HEK293T (cell line): ENCODE measurements at regions not wholly inside any gene's neighbourhood (a gene's known extent, or its start where the extent isn't known, plus 50 kb on each side); places are given as distances from the start of the nearest gene placed in this dataset.

ENCODE experiments used
- CTCF ChIA-PET: fragments of 350-600 bp; formaldehyde crosslinking; extraction: SDS; loops from one replicate; lab custom pipeline; 2021; ENCODE audit warnings: antibody characterized with exemption, inconsistent platforms; lab: Yijun Ruan, JAX
- POLR2A ChIA-PET: fragments of 350-600 bp; formaldehyde crosslinking; extraction: SDS; loops from one replicate; lab custom pipeline; 2020; ENCODE audit warnings: antibody characterized with exemption, inconsistent platforms; lab: Yijun Ruan, JAX
- DNase-seq: peaks from one replicate; pipeline ENCODE4 v3.0.0; 2012; ENCODE audit warnings: mixed read lengths; ENCODE audit errors: extremely low spot score
- ARNT ChIP-seq: fragments of 450-650 bp; IDR thresholded peaks from 2 replicates; pipeline ENCODE4 v1.6.1; 2017; ENCODE audit warnings: mild to moderate bottlenecking
- BHLHE40 ChIP-seq: fragments of 450-650 bp; IDR thresholded peaks from 2 replicates; pipeline ENCODE4 v1.6.1; 2016; ENCODE audit warnings: mild to moderate bottlenecking, moderate library complexity, borderline replicate concordance
- CTBP1 ChIP-seq: fragments of 450-650 bp; IDR thresholded peaks from 2 replicates; pipeline ENCODE4 v1.6.1; 2016; ENCODE audit warnings: borderline replicate concordance
- ELF4 ChIP-seq: fragments of 450-650 bp; IDR thresholded peaks from 2 replicates; pipeline ENCODE4 v1.6.1; 2017; ENCODE audit warnings: antibody characterized with exemption
- FOXA1 ChIP-seq: fragments of 450-650 bp; IDR thresholded peaks from 2 replicates; pipeline ENCODE4 v1.6.1; 2016; ENCODE audit warnings: mild to moderate bottlenecking
- FOXK2 ChIP-seq: fragments of 450-650 bp; IDR thresholded peaks from 2 replicates; pipeline ENCODE4 v1.6.1; 2016; ENCODE audit warnings: mild to moderate bottlenecking
- FOXM1 ChIP-seq: fragments of 450-650 bp; IDR thresholded peaks from 2 replicates; pipeline ENCODE4 v1.6.1; 2017; ENCODE audit warnings: mild to moderate bottlenecking, borderline replicate concordance
- HDGF ChIP-seq: fragments of 450-650 bp; IDR thresholded peaks from 2 replicates; pipeline ENCODE4 v1.6.1; 2017; ENCODE audit warnings: antibody characterized with exemption, borderline replicate concordance
- L3MBTL2 ChIP-seq: fragments of 450-650 bp; conservative IDR thresholded peaks from 2 replicates; pipeline ENCODE4 v1.6.1; 2016; ENCODE audit warnings: mild to moderate bottlenecking
- LEF1 ChIP-seq: fragments of 450-650 bp; IDR thresholded peaks from 2 replicates; pipeline ENCODE4 v1.6.1; 2017; ENCODE audit warnings: mild to moderate bottlenecking, borderline replicate concordance
- NFRKB ChIP-seq: fragments of 450-650 bp; IDR thresholded peaks from 2 replicates; pipeline ENCODE4 v1.6.1; 2016; ENCODE audit warnings: mild to moderate bottlenecking, moderate library complexity
- SP1 ChIP-seq: fragments of 450-650 bp; IDR thresholded peaks from 2 replicates; pipeline ENCODE4 v1.6.1; 2017
- SUZ12 ChIP-seq: fragments of 450-650 bp; IDR thresholded peaks from 2 replicates; pipeline ENCODE4 v1.6.1; 2016; ENCODE audit warnings: mild to moderate bottlenecking
- TARDBP ChIP-seq: fragments of 450-650 bp; IDR thresholded peaks from 2 replicates; pipeline ENCODE4 v1.6.1; 2016
- ZNF384 ChIP-seq: fragments of 450-650 bp; IDR thresholded peaks from 2 replicates; pipeline ENCODE4 v1.6.1; 2016
- TF ChIP-seq, protein P1 (sequence below): fragments of 450-650 bp; IDR thresholded peaks from 2 replicates; pipeline ENCODE4 v1.6.1; 2016

DNA sequence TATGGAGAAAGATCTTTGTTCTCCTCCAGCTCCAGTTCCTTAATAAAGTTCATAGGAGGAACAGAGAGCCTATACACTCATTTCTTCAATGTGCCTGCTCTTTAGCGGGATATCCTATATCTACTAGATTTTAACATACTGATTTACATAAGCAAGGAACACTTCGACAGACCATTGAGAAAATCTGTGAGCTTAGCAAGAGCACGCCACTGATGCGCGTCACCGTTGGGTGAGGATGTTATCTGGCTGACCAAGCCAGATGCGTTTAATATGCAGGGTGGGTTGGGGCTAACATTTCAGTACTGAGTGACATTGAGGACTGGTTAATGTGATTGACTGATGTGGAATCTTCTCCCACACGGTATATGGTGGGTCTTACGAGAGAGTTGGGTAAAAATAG is 233.4 kb downstream of the SOX4 start:
- CTCF ChIA-PET: no interaction called here
- no peak for TF ChIP-seq FOXK2
- TF ChIP-seq L3MBTL2: no peak
- TF ChIP-seq, protein P1, sequence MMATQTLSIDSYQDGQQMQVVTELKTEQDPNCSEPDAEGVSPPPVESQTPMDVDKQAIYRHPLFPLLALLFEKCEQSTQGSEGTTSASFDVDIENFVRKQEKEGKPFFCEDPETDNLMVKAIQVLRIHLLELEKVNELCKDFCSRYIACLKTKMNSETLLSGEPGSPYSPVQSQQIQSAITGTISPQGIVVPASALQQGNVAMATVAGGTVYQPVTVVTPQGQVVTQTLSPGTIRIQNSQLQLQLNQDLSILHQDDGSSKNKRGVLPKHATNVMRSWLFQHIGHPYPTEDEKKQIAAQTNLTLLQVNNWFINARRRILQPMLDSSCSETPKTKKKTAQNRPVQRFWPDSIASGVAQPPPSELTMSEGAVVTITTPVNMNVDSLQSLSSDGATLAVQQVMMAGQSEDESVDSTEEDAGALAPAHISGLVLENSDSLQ: no peak
- no peak for TF ChIP-seq HDGF
- no peak for TF ChIP-seq LEF1
- DNase-seq: no peak

DNA sequence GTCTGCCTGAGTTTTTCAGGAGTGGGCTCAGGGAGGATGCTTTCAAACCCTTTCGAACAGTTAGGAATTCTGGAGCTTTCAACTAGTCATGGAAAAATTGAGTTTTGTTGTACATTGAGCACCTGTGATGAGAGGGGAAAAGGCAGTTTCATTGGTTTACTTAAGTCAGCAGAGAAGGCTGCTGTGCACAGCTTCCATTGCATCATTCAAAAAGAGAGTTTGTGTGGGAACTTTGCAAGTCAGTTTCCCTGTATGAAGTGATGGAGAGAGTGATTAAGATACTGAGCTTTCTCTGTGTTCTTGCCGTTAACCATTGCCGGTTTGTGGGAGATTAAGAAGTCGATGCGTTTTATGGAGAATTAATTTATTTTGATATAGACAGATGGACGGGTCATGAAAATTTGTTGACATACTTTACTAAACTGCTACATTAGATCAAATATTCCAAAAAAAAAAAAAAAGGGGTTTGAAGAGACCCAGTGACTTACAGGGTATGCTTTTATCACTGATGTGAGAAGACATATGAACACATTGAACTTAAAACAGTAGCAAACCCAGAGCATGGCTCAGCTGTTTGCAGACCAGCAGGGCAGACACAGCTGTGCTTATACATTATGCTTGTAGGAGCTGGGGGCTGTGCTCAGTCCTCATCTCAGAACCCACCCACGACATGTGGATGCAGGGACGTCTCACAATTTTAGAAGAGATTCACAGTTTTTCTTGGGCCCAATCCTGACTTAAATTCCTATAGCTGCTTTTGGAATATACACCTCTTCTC is 234.1 kb downstream of the SOX4 start:
- TF ChIP-seq ARNT (no peak), FOXA1 (no peak), ZNF384 (no peak), FOXM1 (no peak), CTBP1 (no peak), FOXK2 (no peak), TARDBP (no peak), BHLHE40 (no peak), ELF4 (no peak), L3MBTL2 (no peak), NFRKB (no peak), HDGF (no peak)
- TF ChIP-seq, protein P1: no peak
- ChIA-PET POLR2A (interaction anchor here (0.6 kb wide), 2 partner anchors 228 to 234 kb away, joined by 3 read pairs; partner anchors contain the start of gene SOX4), CTCF (no interaction called here)
- no peak for DNase-seq

More for the DNA sequence above, 233.4 kb downstream of the SOX4 start:
- POLR2A ChIA-PET: interaction anchor here (0.6 kb wide), 2 partner anchors 227 to 233 kb away, joined by 3 read pairs; partner anchors contain the start of gene SOX4

DNA sequence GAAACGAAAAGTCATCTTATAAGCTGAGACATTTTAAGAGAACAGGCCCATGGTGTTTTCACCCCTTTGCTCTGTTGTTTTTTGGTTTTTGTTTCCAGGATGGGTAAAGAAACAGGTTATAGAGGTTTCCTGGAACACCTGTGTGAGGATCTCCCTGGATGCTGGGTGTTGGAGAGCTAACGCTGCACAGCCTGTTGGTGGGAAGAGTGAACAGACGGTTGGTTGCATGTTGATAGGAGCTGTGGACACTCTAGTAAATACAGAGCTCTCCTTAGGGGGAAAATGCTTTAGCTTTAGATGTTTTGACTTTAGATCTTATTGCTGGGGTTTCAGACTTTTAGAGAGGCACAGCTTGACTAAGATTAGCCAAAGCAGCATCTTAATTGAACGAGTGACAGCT is 235.2 kb downstream of the SOX4 start:
- POLR2A ChIA-PET: interaction anchor here (1.1 kb wide), 1 partner anchor 235 kb away, joined by 3 read pairs; the partner anchor contains the start of gene SOX4

DNA sequence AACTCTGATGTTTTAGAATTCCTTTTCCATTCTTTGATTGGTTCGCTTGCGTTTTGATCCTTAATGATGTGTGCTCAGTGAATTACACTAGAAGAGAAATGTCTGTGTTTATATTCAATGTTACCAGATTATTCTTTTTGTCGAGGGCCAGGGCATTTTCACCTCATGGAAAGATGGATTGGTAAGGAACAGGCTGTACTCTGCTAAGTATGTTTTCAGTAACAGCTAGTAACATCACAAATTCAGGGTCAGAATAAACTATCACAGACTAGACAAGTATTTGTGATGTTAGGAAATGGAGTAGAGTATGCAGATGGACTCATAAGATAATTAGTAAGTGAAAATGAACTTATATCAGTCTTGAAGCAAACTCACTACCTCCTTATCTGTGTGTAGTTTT is 235.6 kb downstream of the SOX4 start:
- ChIA-PET POLR2A (interaction anchor here (1.1 kb wide), 1 partner anchor 236 kb away, joined by 3 read pairs; the partner anchor contains the start of gene SOX4), CTCF (no interaction called here)
- no peak for DNase-seq
- TF ChIP-seq L3MBTL2 (no peak), BHLHE40 (no peak), LEF1 (no peak), FOXM1 (no peak), NFRKB (no peak), FOXK2 (no peak), ELF4 (no peak), SP1 (no peak), SUZ12 (no peak), ZNF384 (no peak)
- TF ChIP-seq, protein P1: no peak

More for the DNA sequence above, 235.2 kb downstream of the SOX4 start:
- TF ChIP-seq, protein P1: no peak
- TF ChIP-seq SP1 (no peak), L3MBTL2 (no peak), FOXK2 (no peak), NFRKB (no peak), ARNT (no peak), FOXM1 (no peak), BHLHE40 (no peak), TARDBP (no peak), ZNF384 (no peak), LEF1 (no peak), ELF4 (no peak), CTBP1 (no peak), HDGF (no peak), FOXA1 (no peak), SUZ12 (no peak)
- CTCF ChIA-PET: interaction anchor here (0.6 kb wide), 1 partner anchor 35 kb away, joined by 3 read pairs; no protein-coding TSS in a partner anchor
- DNase-seq: no peak

DNA sequence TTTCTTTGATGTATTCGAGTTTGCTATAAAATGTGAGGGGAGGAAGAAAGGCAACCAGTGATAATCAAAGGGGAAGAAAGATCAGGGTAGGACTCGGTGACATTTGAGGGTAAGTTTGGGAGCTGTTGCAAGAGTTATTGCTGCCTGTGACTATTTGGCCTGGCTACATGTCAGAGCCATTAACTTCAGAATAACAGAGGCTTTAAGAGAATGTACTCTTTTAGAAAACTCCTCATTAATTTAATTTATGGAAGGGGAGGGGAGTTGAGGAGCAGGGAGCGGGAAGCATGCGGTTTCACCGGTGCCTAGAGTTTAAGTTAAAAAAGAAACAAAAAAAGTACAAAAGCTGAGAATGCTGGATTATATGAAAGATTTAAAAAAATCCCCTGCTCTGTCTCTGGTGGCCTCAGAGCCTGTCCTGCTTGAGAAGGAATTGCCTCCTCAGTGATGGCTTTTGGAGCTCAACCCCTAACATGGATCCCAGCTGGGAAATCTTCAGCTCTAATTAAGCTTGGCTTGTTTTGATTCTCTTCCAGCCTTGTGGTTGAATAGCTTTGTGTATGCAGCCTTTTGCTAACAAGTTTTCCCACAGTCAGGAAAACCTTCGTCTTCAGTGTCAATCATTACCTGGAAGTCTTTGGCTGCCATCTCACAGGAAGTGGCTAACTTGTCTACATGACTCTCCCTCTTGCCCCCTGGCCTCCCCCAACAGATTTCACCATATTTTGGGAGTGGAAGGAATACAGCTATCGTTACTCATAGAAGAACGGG is 238.2 kb downstream of the SOX4 start:
- no peak for DNase-seq
- CTCF ChIA-PET: interaction anchor here (1.5 kb wide), 1 partner anchor 8 kb away, joined by 5 read pairs; no protein-coding TSS in a partner anchor
- POLR2A ChIA-PET: no interaction called here
- TF ChIP-seq L3MBTL2 (peak; percentile 61), ELF4 (no peak), SUZ12 (no peak)

DNA sequence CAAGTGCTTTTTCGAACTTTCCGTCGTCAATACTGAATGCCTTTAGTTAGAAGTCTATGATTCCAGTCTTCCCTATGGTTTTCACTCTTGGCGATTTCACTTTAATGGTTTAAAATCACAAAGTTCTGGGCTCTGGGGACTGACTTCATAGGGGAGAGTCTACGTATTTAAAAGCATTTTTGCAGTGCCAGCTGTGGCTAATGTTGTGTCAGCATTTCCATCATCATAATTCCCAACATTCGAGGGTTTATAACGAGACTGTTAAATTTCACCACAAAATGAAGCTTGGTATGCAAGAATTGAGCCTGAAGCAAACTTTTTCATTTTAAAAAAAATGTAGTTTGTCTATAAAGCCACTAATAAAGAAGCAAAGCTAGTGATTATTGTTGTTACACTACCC is 242.7 kb downstream of the SOX4 start:
- POLR2A ChIA-PET: no interaction called here
- CTCF ChIA-PET: no interaction called here
- DNase-seq: no peak
- TF ChIP-seq ZNF384: no peak
